GM19099 (cell line): ENCODE measurements at regions not wholly inside any gene's neighbourhood (a gene's known extent, or its start where the extent isn't known, plus 50 kb on each side); places are given as distances from the start of the nearest gene placed in this dataset.

Experiments used
- POLR2A ChIP-seq: IDR thresholded peaks from 3 replicates; pipeline ENCODE4 v1.6.1; 2011; ENCODE audit warnings: low read depth; ENCODE audit not compliant: insufficient read length; ENCODE audit errors: extremely low read depth

GRCh38 chr4:82071951-82072350, 301.8 kb downstream of the HNRNPD start:
- TF ChIP-seq POLR2A: no peak

- TF ChIP-seq POLR2A: no peak
Measured at GRCh38 chr4:82069883-82070638, 303.7 kb downstream of the HNRNPD start.

GRCh38 chr4:82063017-82063416, 310.8 kb downstream of the HNRNPD start:
- no peak for TF ChIP-seq POLR2A

GRCh38 chr4:82057990-82058544, 315.7 kb downstream of the HNRNPD start:
- no peak for TF ChIP-seq POLR2A

GRCh38 chr4:82055156-82055555, 318.6 kb downstream of the HNRNPD start:
- no peak for TF ChIP-seq POLR2A

GRCh38 chr4:82053396-82053795, 320.4 kb downstream of the HNRNPD start:
- no peak for TF ChIP-seq POLR2A

GRCh38 chr4:82050796-82051195, 323.0 kb downstream of the HNRNPD start:
- TF ChIP-seq POLR2A: no peak

GRCh38 chr4:82049294-82049693, 324.5 kb downstream of the HNRNPD start:
- no peak for TF ChIP-seq POLR2A

GRCh38 chr4:82047731-82048130, 326.1 kb downstream of the HNRNPD start:
- TF ChIP-seq POLR2A: no peak

- TF ChIP-seq POLR2A: no peak
Measured at GRCh38 chr4:82046796-82047195, 327.0 kb downstream of the HNRNPD start.

GRCh38 chr4:82045267-82045666, 328.5 kb downstream of the HNRNPD start:
- TF ChIP-seq POLR2A: no peak

- no peak for TF ChIP-seq POLR2A
Measured at GRCh38 chr4:82044141-82044993, 329.4 kb downstream of the HNRNPD start.

GRCh38 chr4:82043809-82044137, 330.0 kb downstream of the HNRNPD start:
- TF ChIP-seq POLR2A: no peak

GRCh38 chr4:82043081-82043808, 330.5 kb downstream of the HNRNPD start:
- no peak for TF ChIP-seq POLR2A

- no peak for TF ChIP-seq POLR2A
Measured at GRCh38 chr4:82042042-82042441, 331.7 kb downstream of the HNRNPD start.
